Astrocyte (in vitro differentiated cells and primary cell): ENCODE measurements at regions not wholly inside any gene's neighbourhood (a gene's known extent, or its start where the extent isn't known, plus 50 kb on each side); places are given as distances from the start of the nearest gene placed in this dataset.

Experiments used
- CTCF ChIP-seq: IDR thresholded peaks from 2 replicates; pipeline ENCODE4 v1.5.1; 2011; ENCODE audit warnings: low read depth, mild to moderate bottlenecking, inconsistent platforms, low read length, moderate library complexity; ENCODE audit not compliant: insufficient read depth
- EZH2 ChIP-seq: IDR thresholded peaks from 2 replicates; pipeline ENCODE4 v1.6.1; 2012; ENCODE audit warnings: mild to moderate bottlenecking, low read length, inconsistent platforms; ENCODE audit not compliant: insufficient read depth

GRCh38 chr15:29533647-29534046 lies 264.0 kb upstream of the NSMCE3 start:
- TF ChIP-seq CTCF (no peak), EZH2 (no peak)
